GM13977 (cell line): ENCODE measurements at regions not wholly inside any gene's neighbourhood (a gene's known extent, or its start where the extent isn't known, plus 50 kb on each side); places are given as distances from the start of the nearest gene placed in this dataset.

Source experiments
- DNase-seq: peaks from one replicate; pipeline ENCODE4 v3.0.0; 2012; ENCODE audit warnings: low spot score
- in situ Hi-C: fragments of 300-500 bp; cut with MboI; formaldehyde crosslinking; loops from one replicate; pipeline ENCODE4 v1.12.0; 2022; ENCODE audit warnings: low sequenced_read_pairs, low pct_unique_long_range_greater_than_20kb, mixed read lengths, inconsistent platforms; ENCODE audit not compliant: unreplicated experiment
- TF ChIP-seq, protein P1 (sequence below): IDR thresholded peaks from 2 replicates; pipeline ENCODE4 v1.5.1; 2012; ENCODE audit warnings: mild to moderate bottlenecking, control low read depth; ENCODE audit not compliant: insufficient read depth; ENCODE audit errors: extremely low read depth, missing control alignments

GRCh38 chr15:67980773-67981685 lies 73.1 kb upstream of the PIAS1 start:
- DNase-seq: no peak
- in situ Hi-C loops: no loop called here
- TF ChIP-seq, protein P1, sequence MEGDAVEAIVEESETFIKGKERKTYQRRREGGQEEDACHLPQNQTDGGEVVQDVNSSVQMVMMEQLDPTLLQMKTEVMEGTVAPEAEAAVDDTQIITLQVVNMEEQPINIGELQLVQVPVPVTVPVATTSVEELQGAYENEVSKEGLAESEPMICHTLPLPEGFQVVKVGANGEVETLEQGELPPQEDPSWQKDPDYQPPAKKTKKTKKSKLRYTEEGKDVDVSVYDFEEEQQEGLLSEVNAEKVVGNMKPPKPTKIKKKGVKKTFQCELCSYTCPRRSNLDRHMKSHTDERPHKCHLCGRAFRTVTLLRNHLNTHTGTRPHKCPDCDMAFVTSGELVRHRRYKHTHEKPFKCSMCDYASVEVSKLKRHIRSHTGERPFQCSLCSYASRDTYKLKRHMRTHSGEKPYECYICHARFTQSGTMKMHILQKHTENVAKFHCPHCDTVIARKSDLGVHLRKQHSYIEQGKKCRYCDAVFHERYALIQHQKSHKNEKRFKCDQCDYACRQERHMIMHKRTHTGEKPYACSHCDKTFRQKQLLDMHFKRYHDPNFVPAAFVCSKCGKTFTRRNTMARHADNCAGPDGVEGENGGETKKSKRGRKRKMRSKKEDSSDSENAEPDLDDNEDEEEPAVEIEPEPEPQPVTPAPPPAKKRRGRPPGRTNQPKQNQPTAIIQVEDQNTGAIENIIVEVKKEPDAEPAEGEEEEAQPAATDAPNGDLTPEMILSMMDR: no peak

DNA sequence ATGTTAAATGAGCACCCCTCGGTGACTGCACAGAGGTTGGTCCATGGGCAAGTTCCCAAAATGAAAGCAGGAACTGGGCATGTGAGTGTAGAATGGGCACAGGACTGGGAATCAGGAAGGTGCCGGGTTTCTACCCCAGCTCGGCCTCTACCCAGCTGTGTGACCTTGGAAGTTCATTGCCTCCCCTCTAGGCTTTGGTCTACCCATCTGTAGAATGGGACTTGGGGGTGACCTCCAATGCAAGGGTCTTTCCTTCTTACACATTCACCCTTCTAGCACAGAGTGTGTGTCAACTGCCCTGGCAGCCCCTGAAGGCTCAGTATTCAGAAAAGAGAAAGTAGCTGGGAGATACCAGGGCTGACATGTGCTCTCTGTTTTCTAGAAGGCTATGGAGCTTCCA lies 72.3 kb upstream of the PIAS1 start:
- no peak for DNase-seq
- TF ChIP-seq, protein P1: no peak
- in situ Hi-C loops: no loop called here

GRCh38 chr15:67991706-67992105 lies 62.4 kb upstream of the PIAS1 start:
- DNase-seq: no peak
- TF ChIP-seq, protein P1: no peak
- in situ Hi-C loops: no loop called here

DNA sequence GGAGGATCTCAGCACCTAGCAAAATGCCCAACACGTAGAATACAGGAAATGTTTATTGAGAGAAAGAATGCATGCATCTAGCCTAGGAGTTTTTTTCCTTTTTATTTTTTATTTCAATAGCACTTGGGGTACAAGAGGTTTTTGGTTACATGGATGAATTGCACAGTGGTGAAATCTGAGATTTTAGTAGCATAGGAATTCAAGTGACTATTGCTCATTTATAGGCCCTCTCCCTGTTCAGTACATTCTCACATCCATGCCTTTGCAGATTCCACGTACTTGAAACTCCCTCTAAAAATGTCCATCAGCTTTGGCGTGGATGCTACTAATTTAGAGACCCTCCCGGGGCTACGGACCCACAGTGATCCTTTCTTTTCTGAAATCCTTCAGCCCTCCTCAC lies 61.7 kb upstream of the PIAS1 start:
- no peak for DNase-seq
- in situ Hi-C loops: no loop called here
- TF ChIP-seq, protein P1: no peak

- in situ Hi-C loops: no loop called here
- no peak for DNase-seq
- TF ChIP-seq, protein P1: no peak
Observed at GRCh38 chr15:67992834-67993233, 61.3 kb upstream of the PIAS1 start.

DNA sequence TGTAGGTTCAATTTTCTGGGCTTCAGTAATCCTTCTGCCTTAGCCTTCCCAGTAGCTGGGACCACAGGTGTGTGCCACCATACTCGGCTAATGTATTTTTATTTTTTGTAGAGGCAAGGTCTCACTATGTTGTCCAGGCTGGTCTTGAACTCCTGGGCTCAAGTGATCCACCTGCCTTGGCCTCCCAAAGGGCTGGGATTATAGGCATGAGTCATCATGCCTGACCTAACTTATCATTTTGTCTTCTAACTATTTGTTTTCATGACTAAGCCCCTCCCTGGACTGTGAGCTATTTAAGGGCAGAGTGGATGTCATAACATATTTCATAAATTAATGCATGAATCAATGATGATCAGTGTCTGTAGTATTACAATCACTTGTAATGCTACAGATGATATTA lies 56.1 kb upstream of the PIAS1 start:
- in situ Hi-C loops: no loop called here
- TF ChIP-seq, protein P1: no peak
- DNase-seq: no peak
